HCT116 (cell line): ENCODE measurements at regions not wholly inside any gene's neighbourhood (a gene's known extent, or its start where the extent isn't known, plus 50 kb on each side); places are given as distances from the start of the nearest gene placed in this dataset.

ENCODE experiments used
- EZH2phosphoT487 ChIP-seq: fragments of 200-600 bp; IDR thresholded peaks from 2 replicates; pipeline ENCODE4 v1.6.1; 2018; ENCODE audit warnings: antibody characterized with exemption, borderline replicate concordance
- JUND ChIP-seq: IDR thresholded peaks from 2 replicates; pipeline ENCODE4 v1.6.1; 2012
- YY1 ChIP-seq: IDR thresholded peaks from 2 replicates; pipeline ENCODE4 v1.6.1; 2011; ENCODE audit warnings: low read length, low read depth, moderate library complexity, mild to moderate bottlenecking; ENCODE audit not compliant: insufficient replicate concordance; ENCODE audit errors: extremely low read depth

DNA sequence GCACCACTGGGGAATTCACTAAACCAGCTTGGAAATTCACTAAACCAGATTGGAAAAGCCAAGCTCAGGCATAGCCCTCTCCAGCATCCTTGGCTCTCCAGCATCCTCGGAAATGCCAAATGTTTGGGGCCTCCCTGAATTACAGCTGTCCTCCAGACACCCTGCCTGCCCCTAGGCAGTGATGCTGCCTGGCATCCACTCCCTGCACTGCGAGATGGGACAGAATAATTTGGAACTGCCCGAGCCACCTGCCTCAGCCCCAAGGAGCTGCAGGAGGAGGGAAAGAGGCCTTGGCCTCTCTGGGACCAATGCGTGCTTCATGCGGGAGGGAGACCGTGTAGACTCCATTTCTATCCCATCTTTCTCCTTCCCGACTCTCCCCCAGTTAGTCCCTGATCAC, 64.3 kb downstream of the INSIG1 start:
- TF ChIP-seq YY1 = no peak
- no peak for TF ChIP-seq JUND
- no peak for TF ChIP-seq EZH2phosphoT487
